Hepatocyte (in vitro differentiated cells): ENCODE measurements at regions not wholly inside any gene's neighbourhood (a gene's known extent, or its start where the extent isn't known, plus 50 kb on each side); places are given as distances from the start of the nearest gene placed in this dataset.

Experiments
- DNase-seq: peaks from one replicate; pipeline ENCODE4 v3.0.0-alpha.2; 2016; ENCODE audit warnings: low spot score
- H2AFZ ChIP-seq: fragments of 200-600 bp; sonication (generic); 2 replicates; pipeline ENCODE4 v1.6.0; 2016; ENCODE audit warnings: antibody characterized with exemption, mild to moderate bottlenecking
- H3K27ac ChIP-seq: fragments of 200-600 bp; sonication (generic); 2 replicates; pipeline ENCODE4 v1.5.1; 2016; ENCODE audit warnings: mild to moderate bottlenecking
- H3K27me3 ChIP-seq: fragments of 200-600 bp; sonication (generic); 2 replicates; pipeline ENCODE4 v1.6.1; 2016
- H3K36me3 ChIP-seq: fragments of 200-600 bp; sonication (generic); replicated peaks from 2 replicates; pipeline ENCODE4 v1.5.1; 2016; ENCODE audit warnings: low read depth; ENCODE audit not compliant: insufficient read depth
- H3K4me1 ChIP-seq: fragments of 200-600 bp; sonication (generic); 2 replicates; pipeline ENCODE4 v1.5.1; 2016; ENCODE audit warnings: mild to moderate bottlenecking, moderate library complexity; ENCODE audit not compliant: insufficient read depth
- H3K4me2 ChIP-seq: fragments of 200-600 bp; sonication (generic); 2 replicates; pipeline ENCODE4 v1.6.0; 2016
- H3K4me3 ChIP-seq: fragments of 200-600 bp; sonication (generic); 2 replicates; pipeline ENCODE4 v1.5.1; 2016; ENCODE audit warnings: mild to moderate bottlenecking
- H3K79me2 ChIP-seq: fragments of 200-600 bp; sonication (generic); 2 replicates; pipeline ENCODE4 v1.6.0; 2017; ENCODE audit warnings: mild to moderate bottlenecking
- H3K9me2 ChIP-seq: fragments of 200-600 bp; sonication (generic); replicated peaks from 2 replicates; pipeline ENCODE4 v1.6.0; 2017; ENCODE audit warnings: mild to moderate bottlenecking; ENCODE audit not compliant: insufficient read depth
- H3K9me3 ChIP-seq: fragments of 200-600 bp; sonication (generic); 2 replicates; pipeline ENCODE4 v1.5.1; 2016; ENCODE audit warnings: low read depth, mild to moderate bottlenecking
- H4K20me1 ChIP-seq: fragments of 200-600 bp; sonication (generic); 2 replicates; pipeline ENCODE4 v1.6.0; 2016; ENCODE audit warnings: mild to moderate bottlenecking; ENCODE audit not compliant: insufficient read depth, poor library complexity, severe bottlenecking
- EZH2 ChIP-seq: fragments of 200-600 bp; sonication (generic); IDR thresholded peaks from 2 replicates; pipeline ENCODE4 v1.6.1; 2016; ENCODE audit warnings: antibody characterized with exemption, mild to moderate bottlenecking, borderline replicate concordance
- EZH2phosphoT487 ChIP-seq: fragments of 200-600 bp; sonication (generic); IDR thresholded peaks from one replicate; pipeline ENCODE4 v1.6.1; 2018; ENCODE audit warnings: antibody characterized with exemption, mild to moderate bottlenecking, low read depth, moderate library complexity; ENCODE audit not compliant: unreplicated experiment, severe bottlenecking
- WGBS: methylation state at CpG from one replicate; pipeline ENCODE4 v1.1.6; 2016; ENCODE audit warnings: low lambda C conversion rate; ENCODE audit errors: missing lambda C conversion rate; 5-methylcytosine and 5-hydroxymethylcytosine counted together
- TF ChIP-seq, protein P1 (sequence below): fragments of 200-600 bp; sonication (generic); IDR thresholded peaks from 2 replicates; pipeline ENCODE4 v1.5.1; 2016; ENCODE audit warnings: antibody characterized with exemption, mild to moderate bottlenecking; ENCODE audit not compliant: poor library complexity

GRCh38 chr3:13690636-13691035, 141.7 kb downstream of the FBLN2 start:
- DNase-seq, result no peak
- Histone ChIP-seq H4K20me1 (no peaks in the 10 kb centered on the region), H3K9me3 (no peaks in the 10 kb centered on the region), H3K9me2 (no peaks in the 10 kb centered on the region), H2AFZ (no peak overlapping the region), H3K4me3 (no peak overlapping the region), H3K36me3 (no peaks in the 10 kb centered on the region), H3K27ac (no peak overlapping the region), H3K4me1 (no peaks in the 10 kb centered on the region), H3K4me2 (no peak overlapping the region), H3K27me3 (peaks cover 10% of the 10 kb centered on the region), H3K79me2 (no peaks in the 10 kb centered on the region)
- TF ChIP-seq EZH2phosphoT487, result no peak
- TF ChIP-seq, protein P1, sequence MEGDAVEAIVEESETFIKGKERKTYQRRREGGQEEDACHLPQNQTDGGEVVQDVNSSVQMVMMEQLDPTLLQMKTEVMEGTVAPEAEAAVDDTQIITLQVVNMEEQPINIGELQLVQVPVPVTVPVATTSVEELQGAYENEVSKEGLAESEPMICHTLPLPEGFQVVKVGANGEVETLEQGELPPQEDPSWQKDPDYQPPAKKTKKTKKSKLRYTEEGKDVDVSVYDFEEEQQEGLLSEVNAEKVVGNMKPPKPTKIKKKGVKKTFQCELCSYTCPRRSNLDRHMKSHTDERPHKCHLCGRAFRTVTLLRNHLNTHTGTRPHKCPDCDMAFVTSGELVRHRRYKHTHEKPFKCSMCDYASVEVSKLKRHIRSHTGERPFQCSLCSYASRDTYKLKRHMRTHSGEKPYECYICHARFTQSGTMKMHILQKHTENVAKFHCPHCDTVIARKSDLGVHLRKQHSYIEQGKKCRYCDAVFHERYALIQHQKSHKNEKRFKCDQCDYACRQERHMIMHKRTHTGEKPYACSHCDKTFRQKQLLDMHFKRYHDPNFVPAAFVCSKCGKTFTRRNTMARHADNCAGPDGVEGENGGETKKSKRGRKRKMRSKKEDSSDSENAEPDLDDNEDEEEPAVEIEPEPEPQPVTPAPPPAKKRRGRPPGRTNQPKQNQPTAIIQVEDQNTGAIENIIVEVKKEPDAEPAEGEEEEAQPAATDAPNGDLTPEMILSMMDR, result no peak
- TF ChIP-seq EZH2, result no peak
- 68% methylated on average over 2 of the region's 2 CpGs for WGBS

DNA sequence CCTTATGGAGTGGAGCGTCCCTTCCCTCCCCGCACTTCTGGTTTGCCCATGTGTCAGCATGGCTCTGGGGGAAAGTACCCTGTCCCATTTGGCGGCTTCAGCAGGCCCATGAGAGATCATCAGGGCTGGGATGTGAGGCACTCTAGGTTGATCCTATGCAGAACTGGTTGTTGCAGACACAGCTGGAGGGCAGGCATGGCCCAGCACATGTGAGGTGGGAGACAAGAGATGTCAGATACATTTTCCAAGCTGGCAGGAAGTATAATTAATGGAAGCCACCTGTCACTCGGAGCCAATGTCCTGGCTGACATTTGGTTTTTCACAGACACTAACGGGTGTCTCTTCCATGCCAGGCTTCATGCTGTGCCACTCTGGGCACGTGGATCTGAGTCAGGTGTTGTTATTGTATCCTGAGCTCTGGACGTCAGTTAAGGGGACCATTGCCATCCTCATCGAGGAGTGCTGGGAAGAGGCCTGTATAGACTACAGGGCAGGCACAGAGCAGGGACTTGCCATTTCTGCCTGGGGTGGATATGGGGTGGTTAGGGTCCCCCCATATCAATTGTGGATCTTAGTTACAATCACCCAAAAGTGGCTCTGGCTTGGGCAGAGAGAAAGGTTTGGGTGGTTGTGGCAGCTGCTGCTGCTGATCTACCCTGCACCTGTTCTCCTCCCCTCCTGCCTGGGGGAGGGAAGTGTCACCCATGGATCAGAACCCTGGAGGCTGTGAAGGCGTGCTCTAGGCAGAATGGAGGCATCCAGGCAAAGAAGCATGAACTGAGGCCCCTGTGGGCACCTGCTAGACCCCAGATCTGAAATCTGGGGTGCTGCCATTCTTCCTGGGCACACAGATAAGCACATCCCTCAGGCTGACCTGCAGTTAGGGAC, 140.7 kb downstream of the FBLN2 start:
- Histone ChIP-seq H2AFZ (no peak overlapping the region), H3K4me2 (no peak overlapping the region), H3K36me3 (no peaks in the 10 kb centered on the region), H3K27me3 (peaks cover 10% of the 10 kb centered on the region), H3K4me1 (no peaks in the 10 kb centered on the region), H3K79me2 (no peaks in the 10 kb centered on the region), H3K4me3 (no peak overlapping the region), H3K9me2 (no peaks in the 10 kb centered on the region), H4K20me1 (no peaks in the 10 kb centered on the region), H3K27ac (no peak overlapping the region), H3K9me3 (no peaks in the 10 kb centered on the region)
- TF ChIP-seq EZH2 (no peak), EZH2phosphoT487 (no peak)
- TF ChIP-seq, protein P1, result no peak
- WGBS, result 79% methylated on average over 9 of the region's 9 CpGs
- no peak for DNase-seq

GRCh38 chr3:13688824-13689223, 139.9 kb downstream of the FBLN2 start:
- Histone ChIP-seq H3K79me2 (no peaks in the 10 kb centered on the region), H2AFZ (no peak overlapping the region), H3K36me3 (no peaks in the 10 kb centered on the region), H3K27me3 (peaks cover 10% of the 10 kb centered on the region), H3K9me2 (no peaks in the 10 kb centered on the region), H3K4me1 (no peaks in the 10 kb centered on the region), H3K27ac (no peak overlapping the region), H3K4me2 (no peak overlapping the region), H3K4me3 (no peak overlapping the region), H3K9me3 (no peaks in the 10 kb centered on the region), H4K20me1 (no peaks in the 10 kb centered on the region)
- 93% methylated on average over 7 of the region's 7 CpGs for WGBS
- DNase-seq, result no peak
- no peak for TF ChIP-seq EZH2phosphoT487
- TF ChIP-seq, protein P1, result no peak
- no peak for TF ChIP-seq EZH2
